ENCODE measurements at regions not wholly inside any gene's neighbourhood (a gene's known extent, or its start where the extent isn't known, plus 50 kb on each side); places are given as distances from the start of the nearest gene placed in this dataset.

DNA sequence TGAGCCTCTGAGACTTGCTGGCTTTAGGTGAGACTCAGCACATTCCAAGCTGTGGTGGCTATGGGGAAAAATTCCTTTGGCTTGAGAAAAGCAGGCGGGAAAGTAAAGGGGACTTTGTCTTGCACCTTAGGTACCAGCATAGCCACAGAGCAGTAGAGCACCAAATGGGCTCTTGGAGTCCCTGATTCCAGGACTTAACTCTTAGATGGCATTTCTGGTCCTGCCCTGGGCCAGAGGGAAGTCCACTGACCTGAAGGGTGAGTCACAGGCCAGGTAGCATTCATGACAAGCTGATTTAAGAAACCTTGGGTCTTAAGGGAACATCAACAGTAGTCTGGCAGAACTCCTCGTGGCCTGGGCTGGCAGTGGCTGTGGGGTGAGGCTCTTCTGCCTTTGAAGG, 344.7 kb downstream of the DUSP10 start:
- FAIRE-seq (no peak), DNase-seq (ENCODE audit: low read depth, low spot score) (no peak)
- Histone ChIP-seq H3K9me3 (ENCODE audit: control insufficient read depth, low read depth, low read length) (no peaks in the 10 kb centered on the region), H3K27ac (ENCODE audit: control insufficient read depth, insufficient read depth, low read length) (no peak overlapping the region), H3K4me3 (ENCODE audit: control insufficient read depth in 2 of 3, extremely low read depth in 1 of 3, insufficient read depth in 2 of 3, low read depth in 1 of 3, low read length in 3 of 3) (no peak overlapping the region), H3K4me2 (ENCODE audit: control insufficient read depth, extremely low read depth, insufficient read depth, low read depth, low read length) (no peak overlapping the region), H3K36me3 (ENCODE audit: control insufficient read depth in 2 of 2, extremely low read depth in 1 of 2, insufficient read depth in 2 of 2, low read length in 2 of 2) (no peaks in the 10 kb centered on the region), H3K9me1 (ENCODE audit: control insufficient read depth, extremely low read depth, insufficient read depth, low read length) (no peaks in the 10 kb centered on the region), H4K20me1 (ENCODE audit: control insufficient read depth, extremely low read depth, insufficient read depth, low read length) (no peaks in the 10 kb centered on the region), H2AFZ (ENCODE audit: control insufficient read depth, low read length) (no peak overlapping the region), H3K27me3 (ENCODE audit: control insufficient read depth, extremely low read depth, insufficient read depth, low read length) (no peaks in the 10 kb centered on the region), H3K9ac (ENCODE audit: control insufficient read depth, extremely low read depth, insufficient read depth, low read length) (no peak overlapping the region), H3K79me2 (ENCODE audit: control insufficient read depth, insufficient read depth, low read length) (no peaks in the 10 kb centered on the region), H3K4me1 (ENCODE audit: control insufficient read depth, extremely low read depth, insufficient read depth, low read length) (peaks cover 6% of the 10 kb centered on the region)
- TF ChIP-seq EZH2 (IDR thresholded peaks at IDR 0.05; ENCODE audit: low read length), result no peak
- dilution Hi-C loops (cut with MboI; ENCODE audit: extremely low pct_ligation_motif_present, low sequenced_read_pairs), result no loop called here

DNA sequence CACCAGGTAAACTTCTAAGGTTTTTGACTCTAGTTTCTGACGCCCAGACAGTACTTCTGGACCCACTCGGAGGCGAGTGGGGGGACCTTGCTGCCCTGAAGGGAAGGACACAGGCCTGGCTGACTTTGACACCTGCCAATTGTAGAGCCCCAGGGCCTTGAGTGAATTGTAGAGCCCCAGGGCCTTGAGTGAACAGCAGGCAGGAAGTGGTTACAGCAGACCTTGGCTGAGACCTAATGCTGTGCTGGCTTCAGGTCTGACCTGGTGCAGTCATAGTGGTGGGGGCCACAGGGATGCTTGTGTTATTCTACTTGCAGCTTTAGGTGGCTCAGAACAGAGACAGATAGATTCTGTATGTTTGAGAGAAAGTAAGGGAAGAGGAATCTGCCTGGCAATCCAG, 344.3 kb downstream of the DUSP10 start:
- Histone ChIP-seq H3K36me3 (ENCODE audit: control insufficient read depth in 2 of 2, extremely low read depth in 1 of 2, insufficient read depth in 2 of 2, low read length in 2 of 2) (no peaks in the 10 kb centered on the region), H3K4me3 (ENCODE audit: control insufficient read depth in 2 of 3, extremely low read depth in 1 of 3, insufficient read depth in 2 of 3, low read depth in 1 of 3, low read length in 3 of 3) (no peak overlapping the region), H3K79me2 (ENCODE audit: control insufficient read depth, insufficient read depth, low read length) (no peaks in the 10 kb centered on the region), H2AFZ (ENCODE audit: control insufficient read depth, low read length) (no peak overlapping the region), H3K4me2 (ENCODE audit: control insufficient read depth, extremely low read depth, insufficient read depth, low read depth, low read length) (no peak overlapping the region), H3K4me1 (ENCODE audit: control insufficient read depth, extremely low read depth, insufficient read depth, low read length) (peaks cover 6% of the 10 kb centered on the region), H3K9me1 (ENCODE audit: control insufficient read depth, extremely low read depth, insufficient read depth, low read length) (no peaks in the 10 kb centered on the region), H3K27ac (ENCODE audit: control insufficient read depth, insufficient read depth, low read length) (no peak overlapping the region), H4K20me1 (ENCODE audit: control insufficient read depth, extremely low read depth, insufficient read depth, low read length) (no peaks in the 10 kb centered on the region), H3K9me3 (ENCODE audit: control insufficient read depth, low read depth, low read length) (no peaks in the 10 kb centered on the region), H3K9ac (ENCODE audit: control insufficient read depth, extremely low read depth, insufficient read depth, low read length) (no peak overlapping the region), H3K27me3 (ENCODE audit: control insufficient read depth, extremely low read depth, insufficient read depth, low read length) (no peaks in the 10 kb centered on the region)
- TF ChIP-seq EZH2 (IDR thresholded peaks at IDR 0.05; ENCODE audit: low read length) (no peak), CTCF (optimal IDR thresholded peaks at IDR 0.05 in 1 of 3, IDR thresholded peaks at IDR 0.05 in 1 of 3, conservative IDR thresholded peaks at IDR 0.05 in 1 of 3; ENCODE audit: extremely low read depth in 1 of 3, insufficient read depth in 2 of 3, low read length in 3 of 3) (no peak)
- FAIRE-seq (peak; percentile 48), DNase-seq (ENCODE audit: low read depth, low spot score) (no peak)
- dilution Hi-C loops (cut with MboI; ENCODE audit: extremely low pct_ligation_motif_present, low sequenced_read_pairs), result no loop called here

- H3K9me3 ChIP-seq (ENCODE audit: control insufficient read depth, low read depth, low read length), result no peaks in the 10 kb centered on the region
- no peak for FAIRE-seq
- dilution Hi-C loops (cut with MboI; ENCODE audit: extremely low pct_ligation_motif_present, low sequenced_read_pairs), result no loop called here
Observed at GRCh38 chr1:221405146-221405545, 336.7 kb downstream of the DUSP10 start.

More at GRCh38 chr1:221405146-221405545, 336.7 kb downstream of the DUSP10 start:
- Histone ChIP-seq H4K20me1 (ENCODE audit: control insufficient read depth, extremely low read depth, insufficient read depth, low read length) (no peaks in the 10 kb centered on the region), H3K4me1 (ENCODE audit: control insufficient read depth, extremely low read depth, insufficient read depth, low read length) (no peaks in the 10 kb centered on the region), H3K27me3 (ENCODE audit: control insufficient read depth, extremely low read depth, insufficient read depth, low read length) (no peaks in the 10 kb centered on the region), H2AFZ (ENCODE audit: control insufficient read depth, low read length) (no peak overlapping the region), H3K79me2 (ENCODE audit: control insufficient read depth, insufficient read depth, low read length) (no peaks in the 10 kb centered on the region), H3K4me2 (ENCODE audit: control insufficient read depth, extremely low read depth, insufficient read depth, low read depth, low read length) (no peak overlapping the region), H3K9ac (ENCODE audit: control insufficient read depth, extremely low read depth, insufficient read depth, low read length) (no peak overlapping the region), H3K27ac (ENCODE audit: control insufficient read depth, insufficient read depth, low read length) (no peak overlapping the region), H3K9me1 (ENCODE audit: control insufficient read depth, extremely low read depth, insufficient read depth, low read length) (no peaks in the 10 kb centered on the region), H3K36me3 (ENCODE audit: control insufficient read depth in 2 of 2, extremely low read depth in 1 of 2, insufficient read depth in 2 of 2, low read length in 2 of 2) (no peaks in the 10 kb centered on the region), H3K4me3 (ENCODE audit: control insufficient read depth in 2 of 3, extremely low read depth in 1 of 3, insufficient read depth in 2 of 3, low read depth in 1 of 3, low read length in 3 of 3) (no peak overlapping the region)
- DNase-seq (ENCODE audit: low read depth, low spot score), result no peak
- TF ChIP-seq CTCF (optimal IDR thresholded peaks at IDR 0.05 in 1 of 3, IDR thresholded peaks at IDR 0.05 in 1 of 3, conservative IDR thresholded peaks at IDR 0.05 in 1 of 3; ENCODE audit: extremely low read depth in 1 of 3, insufficient read depth in 2 of 3, low read length in 3 of 3) (no peak), EZH2 (IDR thresholded peaks at IDR 0.05; ENCODE audit: low read length) (no peak)
